GM19395 (cell line): ENCODE measurements at regions not wholly inside any gene's neighbourhood (a gene's known extent, or its start where the extent isn't known, plus 50 kb on each side); places are given as distances from the start of the nearest gene placed in this dataset.
"Not testable (repeated sequence)": the region's sequence is repeated elsewhere in the genome, so short reads cannot be mapped to it uniquely, and the experiment has no call there.

Source experiments
- ATAC-seq: cut with Tn5 transposase; IDR thresholded peaks from one replicate; pipeline ENCODE4 v1.9.1; 2021; ENCODE audit warnings: mild to moderate bottlenecking, moderate library complexity; ENCODE audit not compliant: unreplicated experiment

DNA sequence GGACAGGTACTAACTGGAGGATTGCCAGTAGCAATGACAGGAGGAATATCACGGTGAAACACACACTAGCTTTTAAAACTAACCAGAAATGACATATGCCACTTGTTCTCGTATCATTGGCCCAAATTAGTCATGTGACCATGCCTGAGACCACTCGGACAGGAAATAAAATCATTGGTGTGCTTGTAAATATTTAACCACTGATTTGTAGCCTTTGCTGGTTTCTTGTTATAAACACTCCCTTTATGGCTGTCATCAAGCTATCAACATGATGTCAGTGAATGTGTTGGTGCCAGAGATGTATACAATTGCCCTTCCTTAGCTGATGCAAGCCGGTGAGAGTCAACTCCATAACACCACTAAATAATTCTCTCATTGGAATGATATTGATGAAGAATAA, 123.7 kb upstream of the ANKH start:
- ATAC-seq, result no peak

DNA sequence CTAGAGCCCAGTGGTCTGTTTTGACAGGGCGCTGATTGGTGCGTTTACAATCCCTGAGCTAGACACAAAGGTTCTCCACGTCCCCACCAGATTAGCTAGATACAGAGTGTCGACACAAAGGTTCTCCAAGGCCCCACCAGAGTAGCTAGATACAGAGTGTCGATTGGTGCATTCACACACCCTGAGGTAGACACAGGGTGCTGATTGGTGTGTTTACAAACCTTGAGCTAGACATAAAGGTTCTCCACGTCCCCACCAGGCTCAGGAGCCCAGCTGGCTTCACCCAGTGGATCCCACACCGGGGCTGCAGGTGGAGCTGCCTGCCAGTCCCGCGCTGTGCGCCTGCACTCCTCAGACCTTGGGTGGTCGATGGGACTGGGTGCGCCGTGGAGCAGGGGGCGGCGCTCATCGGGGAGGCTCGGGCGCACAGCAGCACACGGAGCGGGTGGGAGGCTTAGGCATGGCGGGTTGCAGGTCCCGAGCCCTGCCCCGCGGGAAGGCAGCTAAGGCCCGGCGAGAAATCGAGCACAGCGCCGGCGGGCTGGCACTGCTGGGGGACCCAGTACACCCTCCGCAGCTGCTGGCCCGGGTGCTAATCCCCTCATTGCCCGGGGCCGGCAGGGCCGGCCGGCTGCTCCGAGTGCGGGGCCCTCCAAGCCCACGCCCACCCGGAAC, 122.0 kb upstream of the ANKH start:
- ATAC-seq, result not testable (repeated sequence)

DNA sequence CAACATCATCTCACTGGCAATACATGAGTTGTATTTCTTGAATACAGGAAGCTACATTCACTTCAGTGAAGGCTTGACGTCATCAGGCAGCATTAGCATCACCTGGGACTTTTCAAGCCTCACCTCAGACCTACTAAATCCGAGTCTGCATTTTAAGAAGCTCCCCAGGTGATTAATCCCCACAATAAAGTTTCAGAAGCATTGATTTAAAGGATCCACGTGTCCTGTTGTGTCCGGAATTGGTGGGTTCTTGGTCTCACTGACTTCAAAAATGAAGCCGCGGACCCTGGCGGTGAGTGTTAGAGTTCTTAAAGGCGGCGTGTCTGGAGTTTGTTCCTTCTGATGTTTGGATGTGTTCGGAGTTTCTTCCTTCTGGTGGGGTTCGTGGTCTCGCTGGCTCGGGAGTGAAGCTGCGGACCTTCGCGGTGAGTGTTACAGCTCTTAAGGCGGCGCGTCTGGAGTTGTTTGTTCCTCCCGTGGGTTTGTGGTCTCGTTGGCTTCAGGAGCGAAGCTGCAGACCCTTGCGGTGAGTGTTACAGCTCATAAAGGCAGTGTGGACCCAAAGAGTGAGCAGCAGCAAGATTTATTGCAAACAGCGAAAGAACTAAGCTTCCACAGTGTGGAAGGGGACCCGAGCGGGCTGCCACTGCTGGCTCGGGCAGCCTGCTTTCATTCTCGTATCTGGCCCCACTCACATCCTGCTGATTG, 121.3 kb upstream of the ANKH start:
- peak; percentile 80 for ATAC-seq

DNA sequence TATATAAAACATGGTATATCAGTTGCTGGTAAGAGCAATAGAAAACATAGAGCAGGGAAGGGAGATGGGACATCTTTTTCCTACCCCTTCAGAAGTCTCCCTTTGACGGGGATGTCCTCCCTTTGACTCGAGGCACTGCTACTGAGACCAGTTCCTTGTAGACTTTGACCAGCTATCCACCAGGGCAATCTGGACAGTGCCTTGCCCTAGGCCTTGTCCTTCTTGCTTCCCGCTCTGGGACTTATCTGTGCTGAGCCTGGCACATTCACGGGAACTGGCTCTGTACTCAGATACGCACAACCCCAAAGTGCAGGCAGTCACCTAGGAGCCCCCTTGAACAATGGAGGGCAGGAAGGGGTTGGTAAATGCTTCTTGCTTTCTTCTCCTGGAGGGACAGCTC, 116.6 kb upstream of the ANKH start:
- ATAC-seq, result no peak

DNA sequence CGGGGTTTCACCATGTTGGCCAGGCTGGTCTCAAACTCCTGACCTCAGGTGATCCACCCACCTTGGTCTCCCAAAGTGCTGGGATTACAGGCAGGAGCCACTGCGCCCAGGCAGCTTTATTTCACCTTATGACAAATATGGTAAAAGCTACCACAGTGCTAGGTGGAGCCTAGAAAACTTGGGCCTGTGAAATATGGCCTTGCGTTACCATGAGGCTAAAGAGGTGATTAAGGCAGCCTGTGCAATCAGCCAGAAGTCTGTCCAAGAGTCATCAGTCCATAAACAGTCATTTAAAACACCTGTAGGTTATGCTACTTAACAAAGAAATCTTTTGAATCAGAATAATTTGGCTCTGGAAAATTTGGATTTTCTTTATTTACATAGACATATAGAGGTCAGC, 114.8 kb upstream of the ANKH start:
- ATAC-seq, result no peak

DNA sequence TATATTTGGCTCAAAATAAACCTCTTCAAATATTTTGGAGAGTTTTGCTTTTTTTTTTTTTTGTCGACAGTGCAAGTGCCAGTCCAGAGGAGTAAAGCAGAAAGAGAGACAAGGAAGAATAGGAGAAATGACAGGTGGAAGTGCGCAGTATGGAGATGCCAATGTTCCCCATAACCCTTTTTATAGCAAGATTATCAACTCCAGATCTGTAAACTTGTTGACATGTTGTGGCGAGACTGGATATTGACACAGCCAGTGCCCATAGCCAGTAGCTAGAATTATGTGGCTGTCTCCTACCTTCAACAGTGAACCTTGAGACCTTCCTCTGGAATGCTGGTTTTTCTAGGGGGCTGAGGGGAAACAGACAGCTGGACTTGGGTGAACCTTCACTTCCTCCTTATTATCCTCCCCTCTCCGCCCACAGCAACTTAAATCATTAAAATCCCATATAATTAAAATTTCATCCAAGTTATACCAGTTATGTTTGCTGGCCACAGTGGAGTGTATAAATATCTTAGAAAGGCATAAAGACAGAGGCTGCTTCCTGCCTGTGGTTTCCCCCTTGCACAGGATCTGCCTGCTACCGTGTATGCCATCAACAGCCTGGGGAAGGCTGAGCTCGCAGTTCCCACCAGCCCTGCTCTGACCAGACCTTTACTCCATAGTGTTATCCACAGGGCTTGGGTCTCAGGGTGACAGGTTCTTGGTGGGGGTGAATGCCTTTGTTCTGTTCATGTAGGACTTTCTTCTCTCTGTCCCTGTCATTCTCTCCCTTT, 112.3 kb upstream of the ANKH start:
- ATAC-seq, result no peak

DNA sequence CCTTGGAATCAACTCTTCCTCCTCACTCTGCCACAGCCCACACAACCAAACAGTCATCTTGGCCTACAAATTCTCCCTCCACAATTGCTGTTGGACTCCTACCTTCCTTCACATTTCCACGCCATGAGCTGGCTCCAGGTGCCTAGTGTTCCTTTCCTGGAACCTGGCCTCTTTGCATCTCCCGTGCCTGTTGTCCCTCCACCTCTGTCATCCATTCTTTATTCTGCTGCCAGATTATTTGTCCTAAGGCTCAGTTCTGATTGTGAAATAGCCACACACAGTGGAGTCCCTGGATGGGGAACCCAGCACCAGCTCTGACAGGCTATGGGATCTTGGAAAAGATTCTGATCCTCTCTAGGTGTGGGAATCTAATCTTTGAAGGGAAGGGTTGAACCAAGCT, 109.1 kb upstream of the ANKH start:
- ATAC-seq, result no peak

DNA sequence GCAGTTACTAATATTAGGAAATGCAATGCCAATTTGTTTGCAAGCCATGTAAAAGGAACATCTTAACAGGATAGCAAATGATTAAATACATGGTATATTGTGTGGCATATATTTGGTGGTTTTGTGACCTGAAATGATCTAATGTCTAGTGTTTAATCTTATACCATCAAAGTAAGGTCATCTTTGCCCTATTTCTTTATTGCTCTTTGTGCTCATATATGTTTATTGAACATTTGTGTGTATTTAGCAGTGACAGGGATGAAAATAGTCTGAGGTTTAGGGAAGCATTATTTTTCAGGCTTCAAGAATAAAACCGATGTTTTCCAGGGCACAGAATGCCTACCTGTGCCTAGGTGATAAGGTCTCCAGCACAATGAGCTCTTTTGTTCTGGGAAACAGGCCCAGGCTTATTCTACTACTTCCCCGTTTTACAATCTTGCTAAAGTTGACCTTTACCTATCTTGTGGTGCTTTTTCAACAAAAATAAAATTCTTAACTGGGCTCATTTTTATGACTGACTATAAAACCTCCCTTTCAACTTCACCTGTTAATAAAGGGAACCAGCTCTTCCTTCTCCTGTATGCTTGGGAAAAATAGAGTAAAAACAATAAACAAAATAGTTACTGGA, 105.6 kb upstream of the ANKH start:
- no peak for ATAC-seq

DNA sequence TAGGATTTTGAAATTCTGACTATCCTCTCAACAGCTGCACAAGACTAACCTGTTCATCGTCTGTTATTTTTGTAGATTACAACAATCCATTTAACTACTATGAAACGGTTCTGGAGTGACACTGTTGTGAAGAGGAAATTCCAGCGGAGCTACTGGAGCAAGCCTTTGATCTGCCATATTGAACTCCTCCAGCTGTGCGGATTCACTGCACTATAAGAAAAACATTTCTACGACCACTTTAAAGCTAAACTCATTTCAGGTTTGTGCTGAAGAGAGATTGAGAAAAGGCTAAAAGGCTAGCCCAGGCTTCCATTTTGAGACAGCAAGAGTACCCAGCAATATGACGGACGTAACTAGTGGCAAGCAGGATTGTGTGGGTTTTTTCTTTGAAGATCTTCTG, 104.9 kb upstream of the ANKH start:
- no peak for ATAC-seq

DNA sequence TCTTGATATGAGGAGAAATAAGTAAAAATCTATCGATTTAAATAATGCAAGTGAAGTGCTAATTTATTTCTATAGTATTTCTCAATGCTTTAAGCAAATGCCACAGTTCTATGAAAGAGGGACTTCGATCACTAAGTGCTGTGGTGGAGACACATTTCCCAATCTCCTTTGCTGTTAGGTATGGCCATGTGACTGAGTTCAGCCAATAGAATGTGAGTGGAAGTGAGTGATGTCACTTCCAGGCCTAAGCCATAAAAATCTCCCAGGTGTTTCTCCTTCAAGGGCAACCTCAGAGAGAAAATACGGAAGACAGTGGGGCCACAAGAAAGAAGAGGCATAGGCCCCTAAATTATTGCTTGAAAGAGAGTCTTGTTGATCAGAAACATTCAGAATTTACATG, 100.3 kb upstream of the ANKH start:
- ATAC-seq, result no peak

DNA sequence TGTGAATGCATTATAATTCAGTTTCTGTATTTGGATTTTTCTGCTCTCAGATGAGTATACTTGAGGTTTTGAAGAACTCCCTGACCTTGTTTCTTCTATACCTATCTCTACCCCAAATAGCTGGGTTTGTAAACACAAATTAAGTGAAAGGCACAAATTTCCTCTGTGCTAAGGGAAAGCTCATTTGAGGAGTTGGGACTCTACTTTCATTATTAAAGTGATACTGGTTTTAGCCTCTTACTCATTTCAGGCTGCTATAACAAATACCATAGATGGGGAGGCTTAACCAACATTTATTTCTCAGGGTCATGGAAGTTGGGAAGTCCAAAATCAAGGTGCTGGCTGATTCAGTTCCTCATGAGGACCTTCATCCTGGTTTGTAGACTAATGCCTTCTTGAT, 97.2 kb upstream of the ANKH start:
- no peak for ATAC-seq

DNA sequence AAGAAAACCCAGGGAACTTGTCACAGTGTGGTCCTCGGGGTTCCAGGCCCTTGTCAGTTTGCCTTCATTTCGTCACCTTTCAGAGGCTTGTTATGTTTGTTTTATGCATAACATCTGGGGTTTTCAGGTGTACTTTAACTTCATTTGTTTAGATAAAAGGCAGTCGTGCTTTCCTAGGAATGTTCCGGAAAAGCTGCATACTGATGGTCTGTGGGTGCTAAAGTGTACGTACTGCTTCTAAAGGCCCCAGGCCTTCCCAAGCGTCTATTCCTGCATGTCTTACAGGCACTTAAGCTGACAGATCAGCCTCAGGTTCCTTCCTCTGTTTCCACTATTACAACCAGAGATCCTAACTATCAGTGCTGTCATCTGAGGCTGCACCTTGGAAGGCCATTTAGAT, 95.6 kb upstream of the ANKH start:
- ATAC-seq, result no peak

DNA sequence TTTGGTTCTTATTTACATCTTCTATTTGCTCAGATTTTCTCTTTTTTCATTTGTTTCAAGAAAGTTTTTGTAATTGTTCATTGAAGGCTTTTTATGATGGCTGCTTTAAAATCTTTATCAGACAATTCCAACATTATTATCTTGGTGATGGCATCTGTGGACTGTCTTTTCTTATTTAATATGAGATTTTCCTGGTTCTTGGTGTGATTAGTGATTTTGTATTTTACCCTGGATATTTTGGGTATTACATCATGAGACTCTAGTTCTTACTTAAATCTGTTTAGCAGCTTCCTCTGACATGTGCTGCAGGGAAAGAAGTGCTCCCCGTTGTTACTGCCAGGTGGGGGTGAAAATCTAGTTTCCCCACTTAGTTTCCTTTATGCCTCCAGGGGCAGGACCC, 94.2 kb upstream of the ANKH start:
- no peak for ATAC-seq

DNA sequence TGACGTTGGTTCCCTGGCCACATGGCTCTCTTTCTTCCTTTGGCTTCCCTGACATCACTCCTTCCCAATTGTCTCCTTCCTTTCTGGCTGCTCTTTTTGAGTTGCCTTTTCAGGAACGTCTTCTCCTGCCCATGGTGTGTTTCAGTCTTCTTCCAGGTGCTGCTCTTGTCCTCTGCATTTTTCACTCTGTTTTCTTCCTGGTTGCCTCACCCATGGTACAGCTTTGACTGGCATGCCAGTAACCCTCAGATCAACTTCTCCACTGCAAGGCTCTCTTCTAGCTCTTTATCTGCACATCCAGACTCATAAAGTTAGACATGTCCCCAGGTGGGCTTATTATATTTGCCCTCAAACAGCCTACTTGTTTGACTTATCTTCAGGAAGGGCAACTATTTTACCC, 91.0 kb upstream of the ANKH start:
- ATAC-seq, result no peak

DNA sequence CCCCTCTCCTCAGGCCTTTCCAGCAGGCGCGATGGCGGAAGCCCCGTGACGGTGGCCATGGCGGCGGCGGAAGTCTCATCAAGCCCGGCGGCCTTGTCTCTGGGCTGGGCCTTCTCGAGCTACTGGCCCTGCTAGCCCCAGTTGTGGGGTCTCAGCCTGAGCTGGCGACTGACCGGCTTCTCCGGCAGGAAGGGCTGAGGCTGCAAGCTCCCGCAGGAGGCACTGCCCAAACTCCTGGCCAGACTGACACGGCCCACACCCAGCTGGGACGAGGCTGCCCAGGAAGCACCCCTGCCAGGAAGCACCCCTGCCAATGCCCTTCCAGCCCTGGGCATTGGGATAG, 88.5 kb upstream of the ANKH start:
- ATAC-seq, result no peak

DNA sequence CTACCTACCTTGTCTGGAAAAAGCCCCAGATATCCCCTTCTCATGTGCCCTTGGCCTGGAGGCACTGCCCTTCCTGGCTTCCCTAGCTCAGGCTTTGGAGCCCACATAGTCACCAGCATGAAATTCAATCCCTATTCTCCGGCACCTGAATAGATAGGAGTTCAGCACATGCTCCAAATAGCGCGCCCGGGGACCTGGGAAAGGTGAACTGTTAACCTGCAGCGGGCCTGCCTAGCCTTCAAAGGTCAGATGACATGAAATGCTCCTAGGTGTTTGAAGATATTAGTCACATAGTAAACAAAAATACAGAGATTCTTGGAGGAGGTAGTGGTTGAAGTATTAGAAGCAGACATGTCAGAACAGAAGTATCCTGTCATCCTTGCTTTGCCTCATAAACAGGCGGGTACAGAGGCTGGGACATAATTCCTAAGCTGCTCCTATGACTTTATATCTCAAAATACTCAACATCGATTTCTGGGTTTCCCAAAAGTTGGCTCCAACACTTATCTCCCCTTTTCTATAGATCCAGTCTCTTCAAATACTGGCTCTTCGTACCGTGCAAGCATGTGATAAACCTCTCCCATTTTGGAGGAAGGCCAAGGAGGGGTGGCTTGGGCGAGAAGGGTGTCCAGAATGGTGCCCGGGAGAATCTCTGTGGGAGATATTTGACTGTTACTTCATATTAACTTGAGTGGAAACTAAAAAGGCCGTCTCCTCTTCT, 88.0 kb upstream of the ANKH start:
- no peak for ATAC-seq

DNA sequence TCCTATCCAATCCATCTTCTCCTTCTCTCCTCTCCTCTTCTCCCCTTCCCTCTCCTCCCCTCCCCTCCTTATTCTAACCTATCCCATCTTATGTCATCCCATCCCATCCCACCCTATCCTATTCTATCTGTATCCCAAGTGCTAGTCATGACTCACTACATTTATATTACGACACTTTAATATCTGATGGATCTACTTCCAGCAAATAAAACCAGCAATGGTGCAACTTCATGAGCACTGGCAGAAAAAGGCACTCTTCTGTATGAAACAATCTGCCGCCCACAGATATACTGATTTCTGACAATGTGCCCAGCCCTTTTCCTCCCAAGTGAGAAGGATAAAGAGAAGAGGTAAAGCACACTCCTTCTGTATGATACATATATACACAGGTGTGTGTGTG, 86.6 kb upstream of the ANKH start:
- ATAC-seq, result no peak

DNA sequence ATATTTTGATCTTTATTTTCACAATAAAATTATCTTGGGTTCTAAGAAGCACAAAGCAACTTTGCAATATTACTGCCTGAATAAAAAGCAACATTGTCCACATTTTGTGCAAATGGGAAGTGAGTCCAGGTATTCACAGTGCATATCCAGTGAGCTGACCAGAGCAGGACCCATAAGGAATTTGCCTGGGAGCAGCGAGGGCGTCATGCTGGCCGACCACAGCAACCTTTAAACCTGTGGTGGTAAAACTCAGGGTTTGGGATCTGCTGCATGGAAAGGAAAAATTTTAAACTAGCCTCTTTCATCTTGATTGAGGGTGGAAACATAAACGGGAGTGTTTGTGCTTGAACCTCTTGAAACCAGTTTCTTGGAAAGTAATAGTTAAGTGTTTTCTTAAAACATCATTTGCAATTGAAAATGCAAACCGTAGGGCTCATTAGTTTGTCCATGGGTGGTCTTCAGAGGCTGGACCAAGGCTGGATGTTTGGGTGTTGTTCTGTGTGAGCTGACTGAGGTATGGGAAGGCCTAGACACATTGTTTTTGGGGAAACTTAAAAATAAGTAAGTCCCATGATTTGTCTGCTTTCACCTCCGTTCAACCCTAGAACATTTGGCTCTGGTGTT, 85.0 kb upstream of the ANKH start:
- ATAC-seq, result no peak

DNA sequence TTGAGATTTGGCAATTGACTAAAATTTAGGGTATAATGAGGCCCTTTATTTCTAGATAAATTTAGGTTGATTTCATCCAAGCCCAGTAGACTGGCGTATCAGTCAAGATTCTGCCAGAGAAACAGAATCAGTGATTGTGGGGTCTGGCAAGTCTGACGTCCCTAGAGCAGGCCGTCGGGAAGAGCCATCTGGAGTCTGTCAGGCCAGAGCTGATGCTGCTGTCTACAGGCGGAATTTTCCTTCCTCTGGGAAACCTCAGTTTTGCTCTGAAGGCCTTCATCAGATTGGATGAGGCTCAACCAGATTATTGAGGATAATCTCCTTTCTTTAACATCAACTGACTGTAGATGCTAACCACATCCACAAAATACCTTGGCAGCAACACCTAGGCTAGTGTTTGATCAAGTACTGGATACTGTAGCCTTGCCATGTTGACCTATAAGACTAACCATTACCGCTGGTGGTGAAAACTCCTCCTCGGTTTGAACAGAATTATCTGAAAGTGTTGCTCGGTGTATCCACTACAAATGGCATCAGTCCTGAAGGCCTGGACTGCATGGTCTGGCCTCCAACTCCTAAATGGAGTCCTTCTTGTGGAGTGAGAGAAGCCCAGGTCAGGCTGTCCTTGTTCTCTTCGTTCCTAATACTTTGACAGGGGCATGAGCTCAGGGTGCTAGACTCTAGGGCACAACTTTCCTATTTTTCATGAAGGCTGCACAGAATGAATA, 83.2 kb upstream of the ANKH start:
- ATAC-seq, result no peak

DNA sequence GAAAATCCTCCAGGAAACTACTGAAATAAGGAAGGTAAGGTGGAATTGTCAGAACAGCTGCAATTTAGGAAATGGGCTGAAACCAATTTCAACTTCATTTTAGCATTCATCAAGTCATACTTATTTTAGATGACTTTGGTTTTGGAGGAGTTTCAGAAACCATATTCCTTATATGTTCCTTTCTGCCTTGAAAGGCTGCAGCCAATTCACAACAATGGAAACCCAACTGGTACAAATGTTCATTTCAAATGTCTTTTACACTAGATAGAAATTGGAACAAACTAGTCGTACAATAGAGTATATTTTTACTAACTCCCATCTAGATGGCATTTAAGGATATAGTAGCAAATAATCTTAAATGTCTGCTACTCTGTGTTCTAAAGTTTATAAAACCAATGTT, 82.6 kb upstream of the ANKH start:
- ATAC-seq, result no peak
